Activated CD8-positive, alpha-beta memory T cell treated with anti-CD3 and anti-CD28 coated beads, Interleukin-2, amount 10 ng/mL, durations not matched to agents 7 days and 5 days (primary cell): ENCODE measurements at regions not wholly inside any gene's neighbourhood (a gene's known extent, or its start where the extent isn't known, plus 50 kb on each side); places are given as distances from the start of the nearest gene placed in this dataset.
"Not testable (repeated sequence)": the region's sequence is repeated elsewhere in the genome, so short reads cannot be mapped to it uniquely, and the experiment has no call there.

ENCODE experiments used
- ATAC-seq: fragments of 150-1000 bp; cut with Tn5 transposase; one replicate; pipeline ENCODE4 v1.10.0; 2021; ENCODE audit warnings: moderate library complexity
- CTCF ChIA-PET: fragments of 350-600 bp; sonication (Branson Sonifier 250); formaldehyde crosslinking; loops from one replicate; lab custom pipeline; 2021; ENCODE audit warnings: antibody characterized with exemption; lab: Charles Lee
- DNase-seq: peaks from one replicate; pipeline ENCODE4 v3.0.0-alpha.2; 2020
- H3K27ac Mint-ChIP-seq: one replicate; pipeline ENCODE4 v1.8.0; 2021; ENCODE audit warnings: mild to moderate bottlenecking, mixed read lengths
- H3K27me3 Mint-ChIP-seq: one replicate; pipeline ENCODE4 v1.8.0; 2021; ENCODE audit warnings: mixed read lengths
- H3K36me3 Mint-ChIP-seq: one replicate; pipeline ENCODE4 v1.8.0; 2021; ENCODE audit warnings: mild to moderate bottlenecking, mixed read lengths
- H3K4me1 Mint-ChIP-seq: one replicate; pipeline ENCODE4 v1.8.0; 2021; ENCODE audit warnings: mixed read lengths
- H3K4me3 Mint-ChIP-seq: one replicate; pipeline ENCODE4 v1.8.0; 2021; ENCODE audit warnings: mild to moderate bottlenecking, moderate library complexity, mixed read lengths
- H3K9me3 Mint-ChIP-seq: one replicate; pipeline ENCODE4 v1.8.0; 2022; ENCODE audit warnings: low read depth, mixed read lengths

GRCh38 chr5:91468651-91469422 is 85.7 kb upstream of the ARRDC3 start:
- CTCF ChIA-PET: no interaction called here

GRCh38 chr5:91464886-91465646 is 81.9 kb upstream of the ARRDC3 start:
- no peak for DNase-seq
- no peak overlapping the region for H3K27ac Mint-ChIP-seq
- H3K36me3 Mint-ChIP-seq: no peaks in the 10 kb centered on the region
- CTCF ChIA-PET: no interaction called here
- H3K9me3 Mint-ChIP-seq: no peaks in the 10 kb centered on the region
- peaks cover 3% of the 10 kb centered on the region for H3K4me1 Mint-ChIP-seq
- ATAC-seq: no peak
- H3K4me3 Mint-ChIP-seq: no peak overlapping the region
- peaks cover 6% of the 10 kb centered on the region for H3K27me3 Mint-ChIP-seq

More at GRCh38 chr5:91468651-91469422, 85.7 kb upstream of the ARRDC3 start:
- H3K4me1 Mint-ChIP-seq: peaks cover 3% of the 10 kb centered on the region
- DNase-seq (no peak), ATAC-seq (no peak)
- H3K27ac Mint-ChIP-seq: no peak overlapping the region
- peaks cover 4% of the 10 kb centered on the region for H3K27me3 Mint-ChIP-seq
- no peaks in the 10 kb centered on the region for H3K9me3 Mint-ChIP-seq
- H3K4me3 Mint-ChIP-seq: no peak overlapping the region
- no peaks in the 10 kb centered on the region for H3K36me3 Mint-ChIP-seq

GRCh38 chr5:91457681-91458058 is 74.6 kb upstream of the ARRDC3 start:
- Mint-ChIP-seq H3K27ac (no peak overlapping the region), H3K4me1 (no peaks in the 10 kb centered on the region), H3K27me3 (peaks cover 2% of the 10 kb centered on the region), H3K9me3 (no peaks in the 10 kb centered on the region), H3K4me3 (no peak overlapping the region), H3K36me3 (no peaks in the 10 kb centered on the region)
- CTCF ChIA-PET: no interaction called here
- DNase-seq (no peak), ATAC-seq (no peak)

GRCh38 chr5:91456928-91457680 is 74.0 kb upstream of the ARRDC3 start:
- ATAC-seq: no peak
- Mint-ChIP-seq H3K27me3 (no peaks in the 10 kb centered on the region), H3K36me3 (no peaks in the 10 kb centered on the region), H3K4me1 (no peaks in the 10 kb centered on the region), H3K9me3 (no peaks in the 10 kb centered on the region), H3K27ac (no peak overlapping the region), H3K4me3 (no peak overlapping the region)
- CTCF ChIA-PET: no interaction called here
- DNase-seq: no peak

GRCh38 chr5:91449083-91449482 is 66.0 kb upstream of the ARRDC3 start:
- DNase-seq (no peak), ATAC-seq (no peak)
- Mint-ChIP-seq H3K9me3 (no peaks in the 10 kb centered on the region), H3K4me1 (no peaks in the 10 kb centered on the region), H3K27ac (no peak overlapping the region), H3K27me3 (no peaks in the 10 kb centered on the region), H3K4me3 (no peak overlapping the region), H3K36me3 (no peaks in the 10 kb centered on the region)
- CTCF ChIA-PET: no interaction called here

GRCh38 chr5:91448079-91448478 is 65.0 kb upstream of the ARRDC3 start:
- CTCF ChIA-PET, DNase-seq, H3K27me3 Mint-ChIP-seq, H3K27ac Mint-ChIP-seq, ATAC-seq, H3K36me3 Mint-ChIP-seq, H3K4me1 Mint-ChIP-seq, H3K9me3 Mint-ChIP-seq, H3K4me3 Mint-ChIP-seq: not testable (repeated sequence)

- H3K36me3 Mint-ChIP-seq, CTCF ChIA-PET, H3K4me1 Mint-ChIP-seq, ATAC-seq, H3K27me3 Mint-ChIP-seq, H3K27ac Mint-ChIP-seq, H3K9me3 Mint-ChIP-seq, H3K4me3 Mint-ChIP-seq, DNase-seq: not testable (repeated sequence)
These were observed 63.8 kb upstream of the ARRDC3 start for GRCh38 chr5:91446880-91447279.

- Mint-ChIP-seq H3K36me3 (no peaks in the 10 kb centered on the region), H3K27me3 (no peaks in the 10 kb centered on the region), H3K27ac (no peak overlapping the region), H3K4me3 (no peak overlapping the region), H3K9me3 (no peaks in the 10 kb centered on the region), H3K4me1 (no peaks in the 10 kb centered on the region)
- DNase-seq: no peak
- CTCF ChIA-PET: no interaction called here
- ATAC-seq: no peak
These were observed 60.8 kb upstream of the ARRDC3 start for GRCh38 chr5:91443761-91444467.

- CTCF ChIA-PET: no interaction called here
- H3K27ac Mint-ChIP-seq: no peak overlapping the region
- no peak overlapping the region for H3K4me3 Mint-ChIP-seq
- H3K4me1 Mint-ChIP-seq: no peaks in the 10 kb centered on the region
- no peak for DNase-seq
- ATAC-seq: no peak
- no peaks in the 10 kb centered on the region for H3K36me3 Mint-ChIP-seq
- no peaks in the 10 kb centered on the region for H3K9me3 Mint-ChIP-seq
- no peaks in the 10 kb centered on the region for H3K27me3 Mint-ChIP-seq
These were observed 59.9 kb upstream of the ARRDC3 start for GRCh38 chr5:91443023-91443422.

- Mint-ChIP-seq H3K27me3 (no peaks in the 10 kb centered on the region), H3K4me3 (no peak overlapping the region), H3K36me3 (no peaks in the 10 kb centered on the region), H3K27ac (no peak overlapping the region), H3K9me3 (no peaks in the 10 kb centered on the region), H3K4me1 (no peaks in the 10 kb centered on the region)
- CTCF ChIA-PET: no interaction called here
- ATAC-seq (no peak), DNase-seq (no peak)
These were observed 58.0 kb upstream of the ARRDC3 start for GRCh38 chr5:91441082-91441481.

GRCh38 chr5:91438871-91439270 is 55.8 kb upstream of the ARRDC3 start:
- no peak for ATAC-seq
- H3K9me3 Mint-ChIP-seq: no peaks in the 10 kb centered on the region
- H3K4me3 Mint-ChIP-seq: no peak overlapping the region
- no peaks in the 10 kb centered on the region for H3K36me3 Mint-ChIP-seq
- CTCF ChIA-PET: no interaction called here
- H3K27ac Mint-ChIP-seq: no peak overlapping the region
- H3K27me3 Mint-ChIP-seq: no peaks in the 10 kb centered on the region
- no peak for DNase-seq
- peaks cover 9% of the 10 kb centered on the region for H3K4me1 Mint-ChIP-seq

- Mint-ChIP-seq H3K27ac (no peak overlapping the region), H3K4me1 (peaks cover 13% of the 10 kb centered on the region), H3K9me3 (no peaks in the 10 kb centered on the region), H3K4me3 (no peak overlapping the region), H3K36me3 (no peaks in the 10 kb centered on the region), H3K27me3 (no peaks in the 10 kb centered on the region)
- DNase-seq: no peak
- CTCF ChIA-PET: no interaction called here
- no peak for ATAC-seq
These were observed 53.1 kb upstream of the ARRDC3 start for GRCh38 chr5:91436241-91436640.

GRCh38 chr5:91434348-91434747 is 51.2 kb upstream of the ARRDC3 start:
- no peaks in the 10 kb centered on the region for H3K9me3 Mint-ChIP-seq
- no peaks in the 10 kb centered on the region for H3K36me3 Mint-ChIP-seq
- ATAC-seq (no peak), DNase-seq (no peak)
- H3K4me3 Mint-ChIP-seq: no peak overlapping the region
- H3K27ac Mint-ChIP-seq: no peak overlapping the region
- CTCF ChIA-PET: no interaction called here
- H3K4me1 Mint-ChIP-seq: peaks cover 13% of the 10 kb centered on the region
- H3K27me3 Mint-ChIP-seq: no peaks in the 10 kb centered on the region
